Umbilical cord (tissue), 1 donor: ENCODE measurements at regions not wholly inside any gene's neighbourhood (a gene's known extent, or its start where the extent isn't known, plus 50 kb on each side); places are given as distances from the start of the nearest gene placed in this dataset.

ENCODE experiments used
- DNase-seq: peaks from one replicate; pipeline ENCODE4 v3.0.0-alpha.2; 2015; ENCODE audit warnings: low spot score

DNA sequence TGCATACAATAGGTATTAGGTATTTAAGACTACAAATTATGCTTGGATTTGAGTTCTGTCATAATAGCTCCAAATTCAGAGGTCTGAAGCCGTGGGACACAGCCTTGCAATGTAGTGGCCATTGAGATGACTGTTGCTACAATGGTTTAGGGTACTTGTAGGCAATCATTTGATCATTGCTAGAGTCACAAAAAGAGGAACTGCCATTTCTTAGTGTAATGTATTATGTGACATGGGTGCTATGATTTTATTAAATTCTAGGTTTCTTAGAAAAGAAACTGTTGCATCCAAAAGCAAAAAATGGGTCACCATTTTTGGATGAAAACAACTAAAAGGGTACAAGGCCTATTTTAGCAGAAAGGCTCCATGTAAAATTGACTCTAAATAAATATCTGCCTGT lies 129.9 kb upstream of the ZNF644 start:
- no peak for DNase-seq

DNA sequence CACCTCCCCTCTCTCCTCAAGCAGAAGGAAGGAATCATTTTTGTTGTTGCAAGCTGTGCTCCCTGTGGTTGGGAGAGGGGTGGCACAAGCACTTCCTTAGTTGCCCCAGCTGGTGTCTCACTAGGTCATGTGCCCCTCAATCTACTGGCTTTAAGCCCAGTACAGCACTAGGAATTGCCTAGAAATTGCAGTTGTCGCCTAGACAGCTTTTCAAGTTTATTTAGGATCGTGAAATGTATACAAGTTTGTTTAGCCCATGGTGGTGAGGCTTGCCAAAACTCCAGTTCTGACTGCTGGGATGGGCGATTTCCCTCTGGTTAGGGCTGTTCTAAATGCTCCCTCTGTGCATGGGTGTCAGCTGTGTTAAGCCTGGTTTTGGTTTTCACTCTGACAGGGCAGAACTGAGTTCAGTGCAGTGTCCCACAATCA lies 126.8 kb upstream of the ZNF644 start:
- no peak for DNase-seq

- no peak for DNase-seq
Observed at GRCh38 chr1:91141858-91142257, 120.0 kb upstream of the ZNF644 start.

DNA sequence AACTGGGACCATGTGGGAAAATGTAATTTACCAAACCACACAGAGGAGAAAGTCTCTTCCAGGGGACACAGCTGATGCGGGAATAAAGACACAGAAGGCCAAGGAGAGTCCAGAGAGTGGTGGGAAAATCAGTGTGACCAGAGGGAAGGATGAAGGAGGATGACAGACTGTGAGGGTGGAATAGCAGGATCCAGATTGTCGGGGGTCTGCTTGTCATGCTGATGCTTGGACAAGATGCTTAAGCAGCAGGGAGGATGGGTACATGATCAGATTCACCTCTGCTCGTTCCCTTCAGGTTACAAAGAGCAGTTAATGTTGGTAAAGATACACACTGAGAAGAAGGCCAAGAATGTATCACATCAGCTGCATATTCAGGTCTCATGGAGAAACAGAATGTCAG lies 117.1 kb upstream of the ZNF644 start:
- DNase-seq: no peak

DNA sequence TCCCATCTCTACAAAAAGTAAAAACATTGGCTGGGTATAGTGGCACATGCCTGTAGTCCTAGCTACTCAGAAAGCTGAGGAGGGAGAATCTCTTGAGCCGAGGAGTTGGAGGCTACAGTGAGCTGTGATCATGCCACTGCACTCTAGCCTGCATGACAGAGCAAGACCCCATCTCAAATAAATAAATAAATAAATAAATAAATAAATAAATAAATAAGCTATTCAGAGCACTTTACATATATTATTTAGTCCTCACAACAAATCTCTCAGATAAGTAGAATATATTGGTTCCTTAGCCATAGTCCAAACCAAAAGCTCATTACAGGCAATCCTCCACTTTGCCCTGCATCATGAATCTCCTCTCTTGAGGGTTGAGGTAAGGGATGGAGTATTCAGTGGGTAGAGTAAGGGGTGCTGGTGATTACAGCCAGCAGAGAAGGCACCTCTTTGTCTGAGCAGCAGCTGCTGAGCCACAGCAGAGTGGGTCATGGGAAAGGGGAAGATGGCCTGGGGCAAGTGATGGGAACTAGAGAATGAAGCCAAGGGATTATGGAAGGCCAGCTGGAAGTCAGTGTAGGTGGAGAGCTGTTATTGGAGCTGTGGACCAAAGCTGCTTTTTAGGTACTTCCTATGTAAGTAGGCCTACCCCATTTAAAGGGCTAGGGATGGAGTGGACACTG lies 115.5 kb upstream of the ZNF644 start:
- DNase-seq: no peak

GRCh38 chr1:91135799-91136198 lies 114.0 kb upstream of the ZNF644 start:
- no peak for DNase-seq

GRCh38 chr1:91133248-91133647 lies 111.4 kb upstream of the ZNF644 start:
- DNase-seq: no peak

DNA sequence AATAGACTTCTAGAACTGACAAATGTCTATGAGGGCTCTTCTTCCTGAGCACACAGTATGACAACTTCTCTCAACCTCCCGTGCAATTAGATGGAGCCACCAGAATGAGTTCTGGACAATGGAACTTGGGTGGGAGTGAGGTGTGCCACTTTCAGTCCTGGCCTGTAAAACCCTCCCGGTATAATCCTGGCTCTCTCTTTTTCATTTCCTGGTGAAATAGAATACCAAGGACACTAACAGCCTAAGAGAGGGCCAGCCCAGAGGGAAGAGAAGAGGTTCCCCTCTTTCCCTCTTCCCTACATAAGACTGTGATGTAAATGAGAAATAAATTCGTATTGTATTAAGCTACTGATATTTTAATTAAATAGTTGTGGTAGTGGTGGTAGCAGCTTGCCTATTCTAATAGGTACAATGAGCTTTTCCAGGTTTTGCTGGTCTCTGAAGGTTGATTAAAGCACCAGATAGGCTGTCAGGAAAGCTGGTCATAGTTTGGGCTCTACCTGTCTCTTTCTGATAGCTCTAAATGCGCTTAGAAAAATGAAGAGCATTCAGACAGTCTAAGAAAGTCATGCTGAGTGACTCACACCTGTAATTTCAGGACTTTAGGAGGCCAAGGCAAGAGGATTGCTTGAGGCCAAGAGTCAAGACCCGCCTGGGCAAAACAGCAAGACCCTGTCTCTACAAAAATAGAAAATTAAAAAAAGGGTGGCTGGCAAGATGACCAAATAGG lies 108.6 kb upstream of the ZNF644 start:
- DNase-seq: no peak

DNA sequence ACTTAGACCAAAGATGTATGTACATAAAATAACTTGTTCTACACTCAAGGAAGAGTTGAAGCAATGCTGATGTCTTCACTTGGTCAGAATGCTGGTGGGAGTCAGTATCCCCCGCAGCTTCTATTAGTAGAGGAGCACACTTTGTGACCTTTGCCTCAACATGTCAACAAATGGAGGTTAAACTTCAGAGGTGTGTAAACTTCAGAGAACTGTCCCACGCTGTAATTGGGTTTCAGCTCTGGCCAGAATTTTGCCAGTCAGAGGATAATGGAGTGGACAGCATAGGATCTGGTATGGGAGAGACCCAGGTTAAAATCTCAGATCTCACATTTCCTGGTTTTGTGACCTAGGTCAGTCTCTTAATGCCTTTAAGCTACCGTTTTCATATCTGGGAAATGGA lies 107.6 kb upstream of the ZNF644 start:
- DNase-seq: no peak

DNA sequence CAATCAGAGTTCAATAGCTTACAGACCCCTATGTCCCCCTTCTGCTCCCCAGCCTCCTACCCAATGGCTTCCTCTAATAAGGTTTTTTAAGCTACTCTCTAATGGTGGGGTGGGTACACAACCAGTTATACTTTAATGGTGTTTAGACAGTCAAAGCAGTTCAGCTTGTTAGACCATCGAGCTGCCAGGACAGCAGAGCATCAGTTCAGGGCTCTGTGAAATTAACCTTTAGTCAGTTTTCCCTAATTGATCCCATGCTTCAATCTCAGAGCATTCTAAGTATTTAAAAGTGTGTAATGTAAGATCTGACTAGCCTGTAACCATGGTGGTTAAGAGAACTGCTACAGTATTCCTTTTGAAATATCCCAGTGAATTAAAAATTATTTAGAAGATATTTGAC lies 107.2 kb upstream of the ZNF644 start:
- no peak for DNase-seq

DNA sequence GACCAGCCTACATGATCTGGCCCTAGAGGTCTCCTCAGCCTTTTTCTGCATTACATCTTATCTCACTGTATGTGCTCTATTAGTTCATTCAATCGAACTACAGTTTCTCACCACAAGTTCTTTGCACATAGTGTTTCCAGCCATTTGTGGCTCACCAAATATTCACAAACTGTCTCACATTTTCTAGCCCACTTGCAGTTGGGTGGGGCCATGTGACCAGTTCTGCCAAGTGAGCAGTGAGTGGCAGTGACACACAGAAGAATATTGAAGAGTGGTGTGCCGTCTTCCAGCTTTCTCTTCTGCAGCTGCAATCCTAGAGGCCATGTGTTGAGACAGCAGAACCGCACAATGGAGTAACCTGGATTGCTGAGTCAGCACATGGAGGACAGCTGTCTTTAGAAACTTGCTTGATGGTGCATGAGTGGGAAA lies 103.2 kb upstream of the ZNF644 start:
- no peak for DNase-seq

DNA sequence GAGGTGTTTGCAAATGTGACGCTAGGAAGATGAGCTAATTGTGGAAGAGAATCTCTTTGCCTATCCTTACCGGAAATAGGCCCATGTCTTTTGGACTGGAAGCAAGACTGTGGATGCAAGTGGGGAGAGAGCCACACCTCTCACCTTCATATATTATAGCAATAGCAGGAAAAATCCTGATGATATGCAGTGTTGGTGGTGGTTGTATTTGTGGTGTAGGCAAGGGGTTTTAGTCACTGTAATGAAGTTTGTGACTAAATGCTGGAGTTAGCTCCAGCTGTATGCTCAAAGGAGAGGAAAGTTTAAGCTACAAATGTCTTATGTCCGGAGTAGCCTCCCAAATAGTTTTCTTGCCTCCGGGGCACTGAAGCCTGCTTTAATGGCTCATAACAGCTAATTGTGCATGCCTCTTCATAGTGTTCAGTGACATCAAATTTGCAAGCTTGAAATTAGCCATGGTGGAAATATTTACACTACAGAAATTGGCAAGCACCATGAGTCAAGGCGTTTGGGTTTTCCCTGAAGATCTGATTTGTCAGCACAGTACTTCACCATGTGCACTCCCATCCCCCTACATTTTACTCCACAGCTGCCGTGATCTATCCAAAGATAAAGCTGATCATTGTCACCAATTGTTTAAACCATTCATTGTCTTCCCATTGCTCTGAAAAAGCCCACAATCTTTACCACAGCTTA lies 102.6 kb upstream of the ZNF644 start:
- no peak for DNase-seq

- DNase-seq: no peak
Observed at GRCh38 chr1:91123773-91124172, 101.9 kb upstream of the ZNF644 start.

DNA sequence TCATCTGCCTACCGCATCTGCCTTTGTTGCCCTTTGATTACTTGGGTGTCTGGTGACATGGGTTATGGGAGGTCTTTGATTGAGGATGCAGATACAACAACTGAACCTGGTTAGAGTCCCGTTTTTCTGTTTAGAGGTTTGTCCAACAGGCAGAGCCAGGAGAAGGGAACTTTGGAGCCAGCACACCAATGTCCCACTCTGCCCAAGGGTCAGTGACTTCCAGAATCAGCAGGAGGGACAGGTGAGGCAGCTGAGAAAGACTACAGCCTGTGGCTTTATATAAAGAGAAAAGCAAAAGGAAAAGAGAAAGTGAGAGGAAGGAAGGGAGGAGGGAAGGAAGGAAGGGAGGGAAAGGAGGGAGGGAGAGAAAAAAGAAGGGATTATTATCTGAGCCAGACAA lies 101.5 kb upstream of the ZNF644 start:
- no peak for DNase-seq

GRCh38 chr1:91122106-91122717 lies 100.4 kb upstream of the ZNF644 start:
- DNase-seq: no peak

DNA sequence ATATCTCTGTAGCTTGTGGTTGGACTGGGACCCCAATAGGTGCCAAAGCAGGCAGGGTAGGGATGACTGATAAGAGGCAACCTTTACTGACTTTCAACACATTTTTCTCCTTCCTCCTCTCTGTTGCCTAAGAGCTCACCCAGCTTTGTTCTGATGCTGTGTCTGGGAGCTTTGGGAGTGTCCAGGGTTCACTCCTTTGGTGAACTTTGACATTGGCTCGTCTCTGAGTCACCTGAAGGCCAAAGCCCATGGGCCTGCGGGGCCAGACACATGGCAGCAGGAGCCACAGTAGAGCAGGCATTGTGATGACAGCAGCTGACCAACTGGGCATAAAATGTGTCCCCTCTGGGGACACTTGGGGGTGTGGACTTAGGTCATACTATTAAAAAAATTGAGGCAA lies 99.5 kb upstream of the ZNF644 start:
- DNase-seq: no peak

DNA sequence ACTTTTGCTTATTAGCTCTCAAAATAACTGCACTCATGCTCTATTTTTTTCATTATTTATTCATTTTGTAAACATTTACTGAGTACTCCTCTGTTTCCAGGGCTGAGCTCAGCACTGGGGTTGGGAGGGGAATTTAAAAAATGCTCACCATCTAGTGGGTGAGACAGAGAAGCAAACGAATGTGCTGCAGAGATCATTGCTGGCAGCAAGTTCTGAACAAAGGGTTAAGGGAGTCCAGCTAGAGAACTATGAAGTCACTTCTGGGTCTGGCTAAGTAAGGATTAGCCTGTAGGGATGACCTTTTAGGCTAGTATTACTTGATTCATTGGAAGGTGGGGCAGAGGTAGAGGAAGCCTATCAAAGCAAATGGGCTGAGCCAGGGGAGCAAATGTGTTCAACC lies 99.1 kb upstream of the ZNF644 start:
- DNase-seq: no peak

GRCh38 chr1:91120421-91120820 lies 98.6 kb upstream of the ZNF644 start:
- no peak for DNase-seq

DNA sequence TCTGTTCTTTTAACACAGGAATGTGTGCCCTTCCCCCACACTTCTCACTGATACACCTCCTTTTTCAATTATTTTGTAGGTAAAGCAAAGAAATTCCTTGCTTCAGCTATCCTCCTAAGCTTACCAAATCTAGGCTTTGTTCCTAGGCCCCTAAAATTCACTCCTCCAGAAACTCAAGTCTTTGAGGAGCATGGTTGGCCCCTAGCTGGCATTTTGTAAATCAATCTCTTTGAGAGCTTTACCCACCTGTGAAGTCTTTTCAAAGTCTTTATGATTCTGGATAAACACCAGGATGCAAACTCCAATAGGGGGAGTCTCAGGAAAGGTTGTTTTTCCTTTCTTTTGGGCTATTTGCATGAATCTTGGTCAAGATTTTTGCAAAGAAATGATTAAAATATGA lies 82.9 kb upstream of the ZNF644 start:
- no peak for DNase-seq

DNA sequence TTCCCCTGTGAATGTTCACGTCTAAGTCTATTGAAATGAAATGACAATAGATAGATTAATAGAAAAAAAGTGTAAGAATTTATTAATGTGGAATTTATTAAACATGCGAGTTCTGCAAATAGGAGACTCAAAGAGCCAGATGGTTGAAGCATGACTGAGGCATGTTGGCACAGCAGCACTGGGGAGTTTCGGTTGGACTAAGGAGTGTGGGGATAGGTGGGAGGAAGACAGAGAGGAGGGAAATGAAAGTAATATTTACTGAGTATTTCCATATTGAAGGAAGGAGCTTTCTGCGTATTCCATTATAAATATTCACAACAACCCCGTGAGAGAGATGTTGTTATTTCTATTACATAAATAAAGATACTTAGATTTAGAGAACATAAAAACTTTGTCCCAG lies 79.5 kb upstream of the ZNF644 start:
- no peak for DNase-seq

DNA sequence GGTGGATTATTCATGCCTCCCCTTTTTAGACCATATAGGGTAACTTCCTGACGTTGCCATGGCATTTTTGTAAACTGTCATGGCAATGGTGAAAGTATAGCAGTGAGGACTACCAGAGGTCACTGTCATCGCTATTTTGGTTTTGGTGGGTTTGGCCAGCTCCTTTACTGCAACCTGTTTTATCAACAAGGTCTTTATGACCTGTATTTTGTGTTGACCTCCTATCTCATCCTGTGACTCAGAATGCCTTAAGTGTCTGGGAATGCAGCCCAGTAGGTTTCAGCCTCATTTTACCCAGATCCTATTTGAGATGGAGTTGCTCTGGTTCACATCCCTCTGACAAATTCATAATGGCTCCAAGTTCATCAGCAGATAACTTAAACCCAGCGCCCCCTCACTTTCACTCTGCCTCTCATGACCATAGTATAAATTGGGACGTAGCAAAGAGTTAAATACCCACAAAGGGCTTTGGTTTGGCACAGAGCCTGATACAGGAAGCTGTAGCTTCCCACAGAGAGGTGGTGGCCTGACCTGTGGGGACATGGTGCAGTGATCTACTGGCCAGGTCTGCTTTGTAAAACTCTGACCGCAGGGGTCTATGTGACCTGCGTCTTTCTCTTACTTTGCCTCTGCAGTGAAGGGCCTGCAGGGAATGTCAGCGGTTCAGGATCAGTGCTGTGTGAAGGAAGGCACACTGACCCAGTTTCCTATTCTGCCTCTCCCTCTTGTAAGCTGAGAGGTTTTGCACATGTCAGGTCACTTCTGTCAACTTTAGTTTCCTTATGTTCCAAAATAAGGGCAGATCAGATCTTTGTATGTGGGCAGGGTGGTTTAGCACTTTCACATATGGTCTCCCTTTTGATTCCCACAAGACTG lies 78.1 kb upstream of the ZNF644 start:
- no peak for DNase-seq
